ENCODE measurements at regions not wholly inside any gene's neighbourhood (a gene's known extent, or its start where the extent isn't known, plus 50 kb on each side); places are given as distances from the start of the nearest gene placed in this dataset.
A peak's percentile ranks its signal among the peaks of the same experiment; 100 is the strongest.
"Not testable (repeated sequence)": the region's sequence is repeated elsewhere in the genome, so short reads cannot be mapped to it uniquely, and the experiment has no call there.

DNA sequence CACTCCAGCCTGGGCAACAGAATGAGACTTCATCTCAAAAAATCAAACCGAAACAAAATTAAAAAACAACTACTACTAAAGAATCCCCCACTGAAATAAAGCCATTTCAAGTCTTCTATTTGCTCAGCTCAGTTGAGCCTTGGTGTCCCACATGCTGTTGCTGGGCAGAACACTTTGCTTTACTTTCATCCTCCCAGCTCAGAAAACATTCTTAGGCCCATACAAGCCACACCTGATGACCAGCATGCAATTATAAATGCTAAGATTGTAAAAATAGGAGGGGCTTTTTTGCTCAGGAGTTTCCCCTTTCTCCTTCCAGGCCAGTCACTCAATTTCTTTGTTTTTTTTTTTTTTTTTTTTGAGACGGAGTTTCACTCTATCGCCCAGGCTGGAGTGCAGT lies 94.6 kb upstream of the PRSS12 start:
- H3K27me3 ChIP-seq; DNase-seq (ENCODE audit: low spot score in 2 of 2); H3K27ac ChIP-seq; H3K9me3 ChIP-seq; H3K36me3 ChIP-seq; H3K4me1 ChIP-seq; H3K4me3 ChIP-seq; intact Hi-C loops (cut with DNase I): not testable (repeated sequence)

DNA sequence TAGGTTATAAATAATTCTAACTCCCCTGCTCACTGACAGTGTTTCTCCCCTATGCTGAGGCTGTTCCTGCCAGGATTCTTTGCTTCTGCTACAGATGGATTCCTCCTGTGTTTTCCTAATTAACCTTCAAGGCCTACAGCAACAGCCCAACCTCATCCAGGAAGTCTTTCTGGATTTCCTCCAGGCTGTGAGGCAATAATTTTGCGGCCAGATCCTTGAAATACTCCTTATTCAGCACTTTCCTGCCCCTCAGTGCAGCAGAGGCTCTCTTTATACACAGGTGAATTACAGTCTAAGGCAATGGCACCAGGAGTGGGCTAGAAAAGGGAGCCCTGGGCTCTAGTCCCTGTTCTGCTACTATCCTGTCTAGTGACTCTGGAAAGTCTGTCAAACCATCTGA lies 102.1 kb upstream of the PRSS12 start:
- intact Hi-C loops (cut with DNase I); H3K4me3 ChIP-seq; H3K4me1 ChIP-seq; H3K36me3 ChIP-seq; H3K9me3 ChIP-seq; DNase-seq (ENCODE audit: low spot score in 2 of 2); H3K27me3 ChIP-seq; H3K27ac ChIP-seq: not testable (repeated sequence)

GRCh38 chr4:118461435-118461834 lies 108.6 kb upstream of the PRSS12 start:
- DNase-seq (ENCODE audit: low spot score in 2 of 2); H3K4me1 ChIP-seq; H3K9me3 ChIP-seq; H3K36me3 ChIP-seq; H3K27me3 ChIP-seq; H3K27ac ChIP-seq; intact Hi-C loops (cut with DNase I); H3K4me3 ChIP-seq: not testable (repeated sequence)

GRCh38 chr4:118465831-118466230 lies 113.0 kb upstream of the PRSS12 start:
- H3K36me3 ChIP-seq; H3K27ac ChIP-seq; intact Hi-C loops (cut with DNase I); DNase-seq (ENCODE audit: low spot score in 2 of 2); H3K4me1 ChIP-seq; H3K4me3 ChIP-seq; H3K27me3 ChIP-seq; H3K9me3 ChIP-seq: not testable (repeated sequence)

- H3K9me3 ChIP-seq, H3K4me3 ChIP-seq: not testable (repeated sequence)
Measured at GRCh38 chr4:118474001-118474626, 121.3 kb upstream of the PRSS12 start.

DNA sequence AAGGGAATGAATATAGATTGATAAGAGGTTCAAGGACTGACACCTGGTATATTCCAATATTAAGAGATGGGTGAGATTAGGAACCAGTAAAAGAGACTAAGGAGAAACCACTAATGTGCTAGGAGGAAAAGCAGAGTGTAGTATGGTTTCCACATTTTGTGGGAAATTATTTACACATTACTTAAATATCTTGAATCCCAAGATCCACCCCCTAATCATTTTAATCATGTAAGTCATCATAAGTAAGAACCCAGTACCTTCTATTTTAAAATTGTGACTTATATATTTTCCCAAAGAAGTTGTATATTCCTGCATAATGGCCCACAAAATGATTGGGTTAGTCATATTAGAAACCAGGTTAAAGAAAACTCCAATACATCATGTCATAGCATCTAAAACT lies 122.0 kb upstream of the PRSS12 start:
- DNase-seq (ENCODE audit: low spot score in 2 of 2); intact Hi-C loops (cut with DNase I): not testable (repeated sequence)

More at GRCh38 chr4:118474001-118474626, 121.3 kb upstream of the PRSS12 start:
- DNase-seq (ENCODE audit: low spot score in 2 of 2); H3K4me1 ChIP-seq; H3K36me3 ChIP-seq; H3K27me3 ChIP-seq; intact Hi-C loops (cut with DNase I): not testable (repeated sequence)
- peak overlapping the region in 1 of 2 donors; percentile 16 for H3K27ac ChIP-seq

DNA sequence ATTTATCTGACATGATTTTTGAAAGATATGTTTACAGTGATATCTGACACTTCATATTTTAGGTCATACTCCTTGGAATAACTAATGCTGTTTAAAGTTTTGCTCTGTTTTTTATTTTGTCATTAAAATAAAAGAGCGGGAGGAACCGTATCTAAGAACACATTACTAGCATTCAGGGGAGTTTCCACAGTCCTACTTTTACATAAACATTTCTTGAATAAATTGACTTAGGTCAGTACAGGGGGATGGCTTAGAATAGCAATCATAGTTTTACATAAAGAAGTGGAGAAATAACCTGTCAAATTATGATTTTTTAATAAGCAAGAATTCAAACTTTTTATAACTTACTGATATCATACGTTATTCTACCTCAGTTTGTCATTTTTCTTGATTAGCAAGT lies 123.1 kb upstream of the PRSS12 start:
- H3K36me3 ChIP-seq; DNase-seq (ENCODE audit: low spot score in 2 of 2); H3K4me1 ChIP-seq; intact Hi-C loops (cut with DNase I); H3K27ac ChIP-seq; H3K9me3 ChIP-seq; H3K27me3 ChIP-seq; H3K4me3 ChIP-seq: not testable (repeated sequence)

More for the DNA sequence above, 122.0 kb upstream of the PRSS12 start:
- H3K36me3 ChIP-seq, H3K27ac ChIP-seq, H3K9me3 ChIP-seq, H3K27me3 ChIP-seq, H3K4me1 ChIP-seq, H3K4me3 ChIP-seq: not testable (repeated sequence)

GRCh38 chr4:118477826-118478225 lies 125.0 kb upstream of the PRSS12 start:
- H3K36me3 ChIP-seq; H3K4me1 ChIP-seq; intact Hi-C loops (cut with DNase I); H3K9me3 ChIP-seq; H3K4me3 ChIP-seq; H3K27me3 ChIP-seq; H3K27ac ChIP-seq; DNase-seq (ENCODE audit: low spot score in 2 of 2): not testable (repeated sequence)

- intact Hi-C loops (cut with DNase I); H3K27ac ChIP-seq; H3K9me3 ChIP-seq; DNase-seq (ENCODE audit: low spot score in 2 of 2); H3K27me3 ChIP-seq; H3K4me1 ChIP-seq; H3K36me3 ChIP-seq; H3K4me3 ChIP-seq: not testable (repeated sequence)
Measured at GRCh38 chr4:118485801-118486314, 133.1 kb upstream of the PRSS12 start.

- H3K27me3 ChIP-seq; H3K4me3 ChIP-seq; H3K36me3 ChIP-seq; H3K4me1 ChIP-seq; DNase-seq (ENCODE audit: low spot score in 2 of 2); H3K27ac ChIP-seq; intact Hi-C loops (cut with DNase I); H3K9me3 ChIP-seq: not testable (repeated sequence)
Measured at GRCh38 chr4:118492963-118493362, 140.2 kb upstream of the PRSS12 start.

GRCh38 chr4:118494437-118494836 lies 141.6 kb upstream of the PRSS12 start:
- DNase-seq (ENCODE audit: low spot score in 2 of 2); H3K4me1 ChIP-seq; H3K9me3 ChIP-seq; H3K4me3 ChIP-seq; intact Hi-C loops (cut with DNase I); H3K27ac ChIP-seq; H3K36me3 ChIP-seq; H3K27me3 ChIP-seq: not testable (repeated sequence)

DNA sequence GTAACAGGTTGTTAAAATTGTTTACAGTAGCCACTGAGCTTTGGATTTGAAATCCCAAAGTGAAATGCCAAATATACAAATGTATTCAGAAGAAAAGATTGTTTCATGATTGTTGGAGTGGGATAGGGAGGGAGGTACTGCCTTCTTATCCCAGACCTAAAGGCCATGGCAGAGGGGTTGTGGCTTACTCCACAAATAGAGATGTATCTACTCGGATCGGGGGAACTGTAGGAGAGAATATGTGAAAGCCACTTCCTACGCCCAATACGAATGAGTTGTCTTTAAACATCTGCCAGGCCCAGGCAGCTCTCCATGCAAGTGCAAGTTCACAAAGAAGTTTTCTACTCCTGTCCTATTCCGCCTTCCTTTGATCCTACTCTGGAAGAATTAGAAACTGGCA lies 150.2 kb upstream of the PRSS12 start:
- intact Hi-C loops (cut with DNase I): not testable (repeated sequence)

GRCh38 chr4:118504927-118505326 lies 152.1 kb upstream of the PRSS12 start:
- H3K36me3 ChIP-seq; H3K27ac ChIP-seq; H3K4me3 ChIP-seq; H3K9me3 ChIP-seq; H3K4me1 ChIP-seq; DNase-seq (ENCODE audit: low spot score in 2 of 2); H3K27me3 ChIP-seq; intact Hi-C loops (cut with DNase I): not testable (repeated sequence)

More for the DNA sequence above, 150.2 kb upstream of the PRSS12 start:
- not testable (repeated sequence) for H3K36me3 ChIP-seq; DNase-seq (ENCODE audit: low spot score in 2 of 2); H3K9me3 ChIP-seq; H3K27me3 ChIP-seq; H3K4me3 ChIP-seq; H3K27ac ChIP-seq; H3K4me1 ChIP-seq

DNA sequence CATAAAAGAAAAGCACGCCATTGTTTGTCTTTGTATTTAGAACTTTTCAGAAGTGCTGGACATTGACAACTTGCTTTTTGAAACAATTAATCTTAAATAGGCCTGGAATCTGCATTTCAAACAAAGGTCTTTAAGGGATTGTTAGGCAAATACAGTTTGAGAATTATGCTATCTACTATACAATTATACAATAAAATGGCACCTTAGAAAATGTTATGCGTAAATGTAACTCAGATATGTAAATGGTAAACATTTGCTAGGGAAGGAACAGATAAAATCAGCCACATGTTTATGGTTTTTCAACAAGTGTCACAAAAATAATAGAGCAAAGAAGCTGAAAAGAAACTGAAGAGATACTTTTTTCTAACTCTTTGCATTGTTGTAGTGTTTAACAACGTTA lies 152.7 kb upstream of the PRSS12 start:
- intact Hi-C loops (cut with DNase I); DNase-seq (ENCODE audit: low spot score in 2 of 2); H3K27ac ChIP-seq: not testable (repeated sequence)

DNA sequence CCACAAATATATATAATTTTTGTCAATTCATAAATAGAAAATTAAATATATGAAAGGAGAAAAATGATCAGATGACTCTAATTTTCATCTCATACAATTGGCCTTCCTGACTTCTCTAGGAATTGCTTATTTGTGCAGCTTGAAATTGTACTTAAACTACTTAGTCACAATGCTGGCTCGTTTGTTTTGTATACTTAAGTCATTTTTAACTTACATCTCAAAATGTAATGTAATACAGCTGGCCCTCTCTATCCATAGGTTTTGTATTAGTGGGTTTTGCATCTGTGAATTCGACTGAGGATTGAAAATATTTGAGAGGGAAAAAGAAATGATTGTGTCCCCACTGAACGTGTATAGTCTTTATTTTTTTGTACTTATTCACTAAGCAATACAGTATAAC lies 160.1 kb upstream of the PRSS12 start:
- DNase-seq (ENCODE audit: low spot score in 2 of 2); H3K36me3 ChIP-seq; H3K4me1 ChIP-seq; H3K4me3 ChIP-seq; H3K27ac ChIP-seq; intact Hi-C loops (cut with DNase I); H3K9me3 ChIP-seq; H3K27me3 ChIP-seq: not testable (repeated sequence)

More for the DNA sequence above, 152.7 kb upstream of the PRSS12 start:
- not testable (repeated sequence) for H3K4me1 ChIP-seq, H3K36me3 ChIP-seq, H3K4me3 ChIP-seq, H3K9me3 ChIP-seq, H3K27me3 ChIP-seq
